HCT116 (cell line): ENCODE measurements at regions not wholly inside any gene's neighbourhood (a gene's known extent, or its start where the extent isn't known, plus 50 kb on each side); places are given as distances from the start of the nearest gene placed in this dataset.

Experiments used
- ATAC-seq: fragments of 200-7000 bp; cut with Tn5 transposase; 2 replicates; pipeline ENCODE4 v1.9.1; 2020; ENCODE audit warnings: mild to moderate bottlenecking, moderate library complexity
- BruUV-seq: library from RNA; stranded (reverse); fragments of 400-500 nt; replicated peaks from 2 replicates; lab custom pipeline; 2021; lab: Mats Ljungman, UMichigan
- CTCF ChIA-PET: fragments of 300-600 bp; sonication (Branson Sonifier 250); formaldehyde crosslinking; loops from one replicate; lab custom pipeline; 2021; ENCODE audit warnings: antibody characterized with exemption; lab: Charles Lee
- POLR2A ChIA-PET: fragments of 300-600, 350-600 bp; sonication (Branson Sonifier 250); formaldehyde crosslinking; loops from one replicate; lab custom pipeline; 2021; ENCODE audit warnings: antibody characterized with exemption; lab: Charles Lee
- RAD21 ChIA-PET, 2 experiments: fragments of 300-600 bp; sonication (Branson Sonifier 250); formaldehyde crosslinking; loops; one replicate each; lab custom pipeline; 2023; ENCODE audit warnings: low total read pairs in 2 of 2; ENCODE audit not compliant: uncharacterized antibody in 2 of 2, unreplicated experiment in 2 of 2, low non-redundant PET in 1 of 2; lab: Charles Lee
- DNase-seq: peaks from one replicate; pipeline ENCODE4 v3.0.0-alpha.2; 2010; ENCODE audit warnings: low read depth, low spot score
- H2AFZ ChIP-seq: fragments of 200-600 bp; shearing (Covaris generic), sonication (generic); 2 replicates; pipeline ENCODE4 v1.6.1; 2017; ENCODE audit warnings: low read depth, mixed run types, mixed read lengths, antibody characterized with exemption, low read length; ENCODE audit not compliant: poor library complexity, severe bottlenecking
- H3K27ac ChIP-seq: 2 replicates; pipeline ENCODE4 v1.5.1; 2012; ENCODE audit warnings: low read depth, low read length
- H3K27me3 ChIP-seq: fragments of 200-600 bp; sonication (generic); 2 replicates; pipeline ENCODE4 v1.6.1; 2016; ENCODE audit warnings: mixed run types, low read length, mixed read lengths; ENCODE audit not compliant: insufficient read depth
- H3K36me3 ChIP-seq, 2 experiments: fragments of 200-500 bp in 1 of 2; fragments of 200-600 bp in 1 of 2; sonication (Bioruptor generic) in 1 of 2; sonication (generic) in 1 of 2; 2 replicates each; pipeline versions ENCODE4 v1.5.1 to v1.6.1; 2014 to 2016; ENCODE audit warnings: low read length in 2 of 2, inconsistent platforms in 1 of 2, mixed read lengths in 1 of 2, mixed run types in 1 of 2; ENCODE audit not compliant: insufficient read depth in 2 of 2, control insufficient read depth in 1 of 2
- H3K4me1 ChIP-seq, 2 experiments: fragments of 200-600 bp in 1 of 2; sonication (generic) in 1 of 2; 2 replicates each; pipeline versions ENCODE4 v1.5.1 to v1.6.1; 2012 to 2017; ENCODE audit warnings: low read length in 2 of 2, inconsistent platforms in 1 of 2, mild to moderate bottlenecking in 1 of 2, mixed read lengths in 1 of 2, mixed run types in 1 of 2, moderate library complexity in 1 of 2; ENCODE audit not compliant: insufficient read depth in 2 of 2, control insufficient read depth in 1 of 2
- H3K4me2 ChIP-seq: fragments of 200-600 bp; sonication (generic); 2 replicates; pipeline ENCODE4 v1.6.1; 2017; ENCODE audit warnings: mixed run types, low read length, mixed read lengths
- H3K4me3 ChIP-seq, 2 experiments: fragments of 200-600 bp in 1 of 2; sonication (generic) in 1 of 2; replicated peaks in 1 of 2; 2 replicates each; pipeline ENCODE4 v1.5.1; 2011 to 2016; ENCODE audit warnings: low read length in 2 of 2, control low read depth in 1 of 2, low read depth in 1 of 2, mild to moderate bottlenecking in 1 of 2, mixed read lengths in 1 of 2, mixed run types in 1 of 2
- H3K79me2 ChIP-seq: fragments of 200-600 bp; sonication (generic); 2 replicates; pipeline ENCODE4 v1.6.1; 2017; ENCODE audit warnings: mild to moderate bottlenecking, mixed run types, low read length, moderate library complexity, mixed read lengths; ENCODE audit not compliant: insufficient read depth
- H3K9ac ChIP-seq: fragments of 200-600 bp; sonication (generic); 2 replicates; pipeline ENCODE4 v1.6.1; 2016; ENCODE audit warnings: low read length, mixed read lengths
- H3K9me2 ChIP-seq: fragments of 200-600 bp; sonication (generic), shearing (Covaris generic); 2 replicates; pipeline ENCODE4 v1.6.1; 2017; ENCODE audit warnings: mixed run types, mild to moderate bottlenecking, moderate library complexity; ENCODE audit not compliant: insufficient read depth
- H3K9me3 ChIP-seq, 2 experiments: fragments of 200-500 bp in 1 of 2; fragments of 200-600 bp in 1 of 2; sonication (Bioruptor generic) in 1 of 2; sonication (generic) in 1 of 2; 2 replicates each; pipeline ENCODE4 v1.6.1; 2014 to 2017; ENCODE audit warnings: low read length in 2 of 2, mixed read lengths in 2 of 2, inconsistent platforms in 1 of 2, low read depth in 1 of 2, mild to moderate bottlenecking in 1 of 2, mixed run types in 1 of 2, moderate library complexity in 1 of 2; ENCODE audit not compliant: control insufficient read depth in 1 of 2, insufficient read depth in 1 of 2
- H4K20me1 ChIP-seq: fragments of 200-600 bp; sonication (generic), shearing (Covaris generic); 2 replicates; pipeline ENCODE4 v1.6.1; 2017; ENCODE audit warnings: mixed run types, mild to moderate bottlenecking, moderate library complexity; ENCODE audit not compliant: insufficient read depth
- CBX3 ChIP-seq: IDR thresholded peaks from 2 replicates; pipeline ENCODE4 v1.6.1; 2012; ENCODE audit warnings: low read depth
- CEBPB ChIP-seq: IDR thresholded peaks from 2 replicates; pipeline ENCODE4 v1.6.1; 2012; ENCODE audit warnings: low read depth
- ELF1 ChIP-seq: IDR thresholded peaks from 2 replicates; pipeline ENCODE4 v1.6.1; 2012; ENCODE audit warnings: low read depth, borderline replicate concordance
- EZH2phosphoT487 ChIP-seq: fragments of 200-600 bp; IDR thresholded peaks from 2 replicates; pipeline ENCODE4 v1.6.1; 2018; ENCODE audit warnings: antibody characterized with exemption, borderline replicate concordance
- FOSL1 ChIP-seq: IDR thresholded peaks from 2 replicates; pipeline ENCODE4 v1.6.1; 2012; ENCODE audit warnings: low read depth
- POLR2AphosphoS5 ChIP-seq: IDR thresholded peaks from 2 replicates; pipeline ENCODE4 v1.6.1; 2011; ENCODE audit warnings: mild to moderate bottlenecking, low read depth, low read length, moderate library complexity
- SIN3A ChIP-seq: IDR thresholded peaks from 2 replicates; pipeline ENCODE4 v1.6.1; 2012; ENCODE audit warnings: low read depth
- SRF ChIP-seq: IDR thresholded peaks from 2 replicates; pipeline ENCODE4 v1.6.1; 2012; ENCODE audit warnings: low read depth
- TCF7L2 ChIP-seq: IDR thresholded peaks from 2 replicates; pipeline ENCODE4 v1.7.0; 2011; ENCODE audit warnings: borderline replicate concordance, inconsistent platforms; ENCODE audit not compliant: insufficient read depth, insufficient read length; ENCODE audit errors: extremely low read depth
- ZFX ChIP-seq: fragments of 450-650 bp; IDR thresholded peaks from 2 replicates; pipeline ENCODE4 v1.6.1; 2017
- ZNF274 ChIP-seq: fragments of 200-500 bp; sonication (Bioruptor generic); IDR thresholded peaks from 2 replicates; pipeline ENCODE4 v1.6.1; 2014; ENCODE audit warnings: mild to moderate bottlenecking, low read depth, low read length, inconsistent platforms
- intact Hi-C: fragments of 100-400 bp; cut with micrococcal nuclease; formaldehyde crosslinking; loops from 2 replicates; pipeline ENCODE4 v1.10.0; 2022

DNA sequence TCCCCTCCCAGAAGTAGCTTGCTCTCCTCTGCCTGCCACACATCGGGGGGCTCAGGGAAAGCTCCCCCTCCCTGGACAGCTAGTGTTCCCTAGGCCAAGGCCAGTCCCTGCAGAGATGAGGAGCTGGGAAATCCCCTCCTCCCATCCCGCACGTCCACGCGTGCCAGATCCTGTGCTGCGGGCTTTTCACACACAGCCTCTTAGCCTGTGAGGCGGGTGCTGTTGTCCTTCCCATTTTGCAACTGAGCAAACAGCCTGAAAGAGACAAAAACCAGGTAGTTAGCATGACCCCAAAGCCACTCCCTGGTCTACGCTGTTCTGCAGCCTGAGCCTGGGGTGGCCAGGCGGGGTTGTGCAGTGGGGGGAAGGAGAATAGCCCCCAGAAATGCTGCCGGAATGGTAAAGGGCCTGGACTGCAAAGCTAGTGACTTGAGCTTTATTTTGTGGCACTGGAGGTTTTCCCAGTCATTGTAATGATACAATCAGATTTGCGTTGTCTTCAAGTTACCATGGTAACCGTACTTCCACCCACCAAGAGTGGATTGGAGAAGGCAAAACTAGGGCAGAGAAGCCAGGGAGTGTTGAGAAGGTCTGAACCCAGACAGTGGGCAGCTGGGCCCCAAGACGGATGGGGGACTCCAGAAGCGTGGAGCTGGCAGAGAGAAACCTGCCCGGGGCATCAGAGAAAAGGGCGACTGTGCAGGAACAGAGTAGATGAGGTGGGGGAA lies 98.6 kb upstream of the KCTD7 start:
- no peaks in the 10 kb centered on the region for H4K20me1 ChIP-seq
- no peak overlapping the region for H3K27ac ChIP-seq
- H3K27me3 ChIP-seq: no peaks in the 10 kb centered on the region
- H3K4me1 ChIP-seq: peaks cover 18 to 26% of the 10 kb centered on the region in 2 experiments
- no peak overlapping the region for H3K4me2 ChIP-seq
- no peaks in the 10 kb centered on the region for H3K9me2 ChIP-seq
- intact Hi-C loops: no loop called here
- no peak overlapping the region for H3K9ac ChIP-seq
- POLR2A ChIA-PET: no interaction called here
- no peaks in the 10 kb centered on the region for H3K79me2 ChIP-seq
- no peak for DNase-seq
- no peaks in the 10 kb centered on the region for H3K9me3 ChIP-seq
- CTCF ChIA-PET: no interaction called here
- H3K4me3 ChIP-seq: no peak overlapping the region
- no peaks in the 10 kb centered on the region; a peak in 1 of 4 replicates for H3K36me3 ChIP-seq
- RAD21 ChIA-PET: no interaction called here
- no peak for ATAC-seq
- no peak for TF ChIP-seq ZNF274
- no peak for TF ChIP-seq CBX3
- no peak for TF ChIP-seq ELF1
- TF ChIP-seq ZFX: no peak
- TF ChIP-seq POLR2AphosphoS5: no peak
- TF ChIP-seq EZH2phosphoT487: no peak
- TF ChIP-seq SRF: no peak
- no peak for TF ChIP-seq FOSL1
- TF ChIP-seq SIN3A: no peak
- no peak for TF ChIP-seq TCF7L2
- TF ChIP-seq CEBPB: no peak
- no peak overlapping the region for H2AFZ ChIP-seq
- BruUV-seq: no TSS peak
